ENCODE measurements at regions not wholly inside any gene's neighbourhood (a gene's known extent, or its start where the extent isn't known, plus 50 kb on each side); places are given as distances from the start of the nearest gene placed in this dataset.

- DNase-seq, result peak; percentile 85
Observed at GRCh38 chr5:92912283-92912682, 668.7 kb downstream of the NR2F1-AS1 start.

GRCh38 chr5:92911851-92912250, 669.2 kb downstream of the NR2F1-AS1 start:
- no peak for DNase-seq

- no peak for DNase-seq
Observed at GRCh38 chr5:92911293-92911692, 669.7 kb downstream of the NR2F1-AS1 start.

- DNase-seq, result peak; percentile 63
Observed at GRCh38 chr5:92909602-92909962, 671.4 kb downstream of the NR2F1-AS1 start.

- no peak for DNase-seq
Observed at GRCh38 chr5:92908952-92909601, 671.9 kb downstream of the NR2F1-AS1 start.

- no peak for DNase-seq
Observed at GRCh38 chr5:92907938-92908606, 672.9 kb downstream of the NR2F1-AS1 start.

GRCh38 chr5:92906798-92907376, 674.1 kb downstream of the NR2F1-AS1 start:
- DNase-seq, result no peak

GRCh38 chr5:92904021-92904420, 677.0 kb downstream of the NR2F1-AS1 start:
- no peak for DNase-seq

GRCh38 chr5:92899611-92900010, 681.4 kb downstream of the NR2F1-AS1 start:
- no peak for DNase-seq

- DNase-seq, result no peak
Observed at GRCh38 chr5:92896722-92897121, 684.3 kb downstream of the NR2F1-AS1 start.

GRCh38 chr5:92890841-92891244, 690.2 kb downstream of the NR2F1-AS1 start:
- no peak for DNase-seq

GRCh38 chr5:92889140-92889539, 691.9 kb downstream of the NR2F1-AS1 start:
- no peak for DNase-seq

GRCh38 chr5:92887254-92887653, 693.8 kb downstream of the NR2F1-AS1 start:
- DNase-seq, result no peak

GRCh38 chr5:92886751-92887150, 694.3 kb downstream of the NR2F1-AS1 start:
- DNase-seq, result no peak

- no peak for DNase-seq
Observed at GRCh38 chr5:92885950-92886349, 695.1 kb downstream of the NR2F1-AS1 start.

GRCh38 chr5:92884469-92884868, 696.5 kb downstream of the NR2F1-AS1 start:
- DNase-seq, result no peak

GRCh38 chr5:92879806-92880543, 701.0 kb downstream of the NR2F1-AS1 start:
- DNase-seq, result no peak

GRCh38 chr5:92874790-92875189, 706.2 kb downstream of the NR2F1-AS1 start:
- DNase-seq, result no peak

- no peak for DNase-seq
Observed at GRCh38 chr5:92868442-92868841, 712.6 kb downstream of the NR2F1-AS1 start.

GRCh38 chr5:92864591-92864990, 716.4 kb downstream of the NR2F1-AS1 start:
- DNase-seq, result no peak

- DNase-seq, result no peak
Observed at GRCh38 chr5:92863666-92864065, 717.4 kb downstream of the NR2F1-AS1 start.

- no peak for DNase-seq
Observed at GRCh38 chr5:92861531-92862285, 719.3 kb downstream of the NR2F1-AS1 start.

- DNase-seq, result no peak
Observed at GRCh38 chr5:92860061-92860460, 721.0 kb downstream of the NR2F1-AS1 start.

Data from NCI-H2171 treated with DMSO at 0.1 percent for 48 hours (cell line).